Inflammatory macrophage (primary cell): ENCODE measurements at regions not wholly inside any gene's neighbourhood (a gene's known extent, or its start where the extent isn't known, plus 50 kb on each side); places are given as distances from the start of the nearest gene placed in this dataset.
"Not testable (repeated sequence)": the region's sequence is repeated elsewhere in the genome, so short reads cannot be mapped to it uniquely, and the experiment has no call there.

Experiments
- DNase-seq, 2 donors: peaks; one replicate each; pipeline ENCODE4 v3.0.0-alpha.2; 2020 to 2022

DNA sequence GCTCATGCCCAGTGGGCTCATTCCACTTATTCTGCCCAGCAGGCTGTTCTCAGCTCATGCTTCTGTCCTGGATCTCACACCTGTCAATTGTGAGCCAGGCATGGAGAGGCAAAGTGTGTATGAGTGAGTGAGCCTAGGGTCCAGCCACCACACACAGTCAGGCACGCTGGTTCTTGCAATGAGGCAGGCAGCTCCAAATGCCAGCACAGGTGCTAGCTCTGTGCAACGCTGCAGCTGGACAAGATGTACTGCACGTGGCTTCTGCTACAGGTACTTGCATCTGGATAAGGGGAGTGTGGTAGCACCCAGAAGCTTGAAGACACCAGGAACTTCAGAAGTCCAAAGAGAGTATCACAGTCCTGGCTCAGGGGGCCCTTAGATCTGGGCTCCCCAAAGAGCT is 1249.4 kb upstream of the IGFBP7 start:
- DNase-seq = no peak

DNA sequence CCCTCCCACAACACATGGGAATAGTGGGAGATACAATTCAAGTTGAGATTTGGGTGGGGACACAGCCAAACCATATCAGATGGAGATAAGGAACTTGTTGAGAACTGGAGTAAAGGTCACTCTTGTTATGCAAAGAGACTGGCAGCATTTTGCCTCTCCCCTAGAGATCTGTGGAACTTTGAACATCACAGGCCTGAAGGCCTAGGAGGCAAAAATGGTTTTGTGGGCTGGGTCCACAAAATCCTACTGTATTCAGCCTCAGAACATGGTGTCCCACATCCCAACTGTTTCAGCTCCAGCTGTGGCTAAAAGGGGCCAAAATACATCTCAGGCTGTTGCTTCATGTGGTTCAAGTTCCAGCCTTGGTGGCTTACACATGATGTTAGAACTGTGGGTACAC is 1247.8 kb upstream of the IGFBP7 start:
- DNase-seq = no peak

DNA sequence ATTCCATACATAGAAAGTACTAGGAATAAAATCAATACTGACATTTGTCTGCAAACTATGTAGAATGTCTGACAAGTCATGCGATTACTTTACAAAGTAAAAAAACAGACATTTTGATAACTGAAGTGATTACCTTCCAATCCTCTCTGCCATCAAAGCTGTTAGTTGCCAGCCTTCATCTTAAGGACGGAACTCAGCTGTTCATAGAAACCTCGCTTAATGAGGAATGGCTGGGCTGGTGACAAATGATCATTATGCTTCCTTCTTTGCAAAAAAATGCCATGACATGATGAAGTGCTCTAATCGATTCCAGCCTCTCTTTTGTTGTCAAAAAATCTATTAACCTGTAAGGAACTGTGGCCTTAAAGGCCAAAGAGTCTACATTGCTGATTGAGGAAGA is 1214.9 kb upstream of the IGFBP7 start:
- no peak for DNase-seq

DNA sequence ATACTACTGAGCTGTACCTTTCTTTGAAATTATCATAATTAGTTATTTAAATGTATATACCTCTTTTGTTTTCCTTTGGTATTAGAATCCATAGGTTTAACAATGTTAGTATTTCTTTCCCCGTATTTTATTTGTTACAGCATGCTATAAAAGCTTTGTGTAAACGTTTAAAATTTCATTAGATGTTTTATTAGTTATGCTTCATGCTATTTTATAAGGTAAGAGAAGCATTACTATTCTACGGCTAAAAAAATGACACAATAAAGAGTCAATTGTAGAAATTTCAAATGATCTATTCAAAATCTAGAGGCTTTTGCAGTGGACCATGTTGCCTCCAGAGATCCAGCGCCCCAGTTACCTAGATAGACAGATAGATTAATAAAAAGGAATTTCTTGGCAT is 1203.3 kb upstream of the IGFBP7 start:
- DNase-seq = no peak

DNA sequence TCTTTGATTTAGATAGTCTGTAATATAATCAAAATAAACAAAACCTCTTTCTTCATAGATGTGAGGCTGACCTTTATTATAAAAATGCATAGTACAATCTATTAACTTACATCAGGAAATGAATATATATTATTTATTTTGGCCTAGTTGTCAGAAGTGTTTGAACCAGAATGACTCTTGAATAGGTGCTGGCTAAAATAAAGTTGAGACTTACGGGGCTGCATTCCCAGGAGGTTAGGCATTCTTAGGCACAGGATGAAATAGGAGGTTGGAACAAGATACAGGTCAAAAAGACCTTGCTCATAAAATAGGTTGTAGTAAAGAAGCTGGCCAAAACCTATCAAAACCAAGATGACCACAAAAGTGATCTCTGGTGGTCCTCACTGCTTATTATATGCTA is 1193.3 kb upstream of the IGFBP7 start:
- no peak for DNase-seq

DNA sequence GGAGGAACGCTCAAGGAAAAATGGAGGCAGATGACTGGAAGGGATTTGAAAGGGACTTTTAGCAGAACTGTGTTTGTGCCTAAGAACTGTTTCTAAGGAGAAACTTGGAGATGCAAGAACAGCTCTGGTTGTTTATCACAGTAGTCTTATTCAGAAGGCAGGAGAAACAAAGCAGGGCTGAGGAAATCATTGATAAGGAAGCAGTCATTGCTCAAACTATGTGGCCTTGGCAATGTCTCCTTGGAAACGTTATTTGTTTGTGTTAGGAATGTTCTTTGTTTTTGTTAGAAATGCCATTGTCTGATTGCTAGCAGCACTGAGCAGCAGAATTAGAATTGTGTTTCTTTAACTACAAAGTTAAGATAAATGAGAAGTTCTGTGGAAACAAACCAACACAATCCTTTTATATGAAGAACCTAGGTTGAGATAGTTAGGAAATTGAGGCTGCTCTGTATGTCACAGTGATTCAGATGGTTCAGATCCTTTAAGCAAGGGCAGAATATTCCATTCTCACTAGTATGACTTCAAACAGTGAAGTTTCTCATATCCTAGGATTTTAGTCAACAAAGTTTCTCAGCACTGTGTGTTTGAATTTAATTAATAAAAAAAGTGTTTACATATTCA is 1191.3 kb upstream of the IGFBP7 start:
- no peak for DNase-seq

DNA sequence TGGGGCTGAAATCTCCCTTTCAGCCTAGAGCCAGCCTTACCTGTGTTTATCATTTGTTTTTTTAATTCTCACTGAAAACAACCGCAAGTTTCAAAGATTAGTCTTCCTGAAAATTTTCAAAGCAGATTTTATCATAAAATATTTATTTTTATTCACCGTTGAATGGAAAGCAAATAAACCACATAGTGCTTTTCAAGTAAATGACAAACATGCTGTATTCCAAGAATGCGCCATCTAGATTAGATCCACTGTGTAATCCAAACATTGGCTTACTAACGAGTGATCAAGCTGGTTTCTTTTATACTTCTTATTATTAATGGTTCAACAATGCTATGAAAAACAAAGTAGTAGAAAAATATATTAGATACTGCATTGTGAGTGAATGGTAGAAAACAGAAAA is 1176.2 kb upstream of the IGFBP7 start:
- no peak for DNase-seq

DNA sequence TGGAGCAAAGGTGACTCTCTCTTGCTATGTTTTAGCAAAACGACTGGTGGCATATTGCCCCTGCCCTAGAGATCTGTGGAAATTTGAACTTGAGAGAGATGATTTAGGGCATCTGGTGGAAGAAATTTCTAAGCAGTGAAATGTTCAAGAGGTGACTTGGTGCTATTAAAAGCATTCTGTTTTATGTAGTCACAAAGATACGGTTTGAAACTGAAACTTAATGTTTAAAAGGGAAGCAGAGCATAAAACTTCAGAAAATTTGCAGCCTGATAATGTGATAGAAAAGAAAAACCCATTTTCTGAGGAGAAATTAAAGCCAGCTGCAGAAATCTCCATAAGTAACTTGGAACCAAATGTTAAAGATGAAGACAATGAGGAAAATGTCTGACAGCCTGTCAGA is 1170.7 kb upstream of the IGFBP7 start:
- DNase-seq = not testable (repeated sequence)

DNA sequence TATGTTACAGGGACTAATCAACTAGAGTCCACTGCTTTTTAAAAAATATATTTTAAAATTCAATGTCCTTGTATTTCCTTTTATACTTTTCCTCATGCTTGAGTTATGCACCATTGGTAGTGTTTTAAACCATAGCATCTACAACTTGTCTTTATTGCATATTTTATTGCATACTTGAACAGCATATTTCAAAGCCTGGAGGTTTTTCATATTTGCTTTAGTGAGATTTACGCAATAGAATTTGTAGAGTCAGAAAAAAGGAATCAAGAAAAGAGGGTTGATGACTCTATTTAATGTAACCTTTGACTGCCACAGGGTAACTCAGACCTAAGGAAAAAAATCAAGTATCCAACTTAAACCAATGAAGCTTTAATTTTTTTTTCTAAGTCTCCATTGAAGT is 1165.7 kb upstream of the IGFBP7 start:
- DNase-seq = no peak

DNA sequence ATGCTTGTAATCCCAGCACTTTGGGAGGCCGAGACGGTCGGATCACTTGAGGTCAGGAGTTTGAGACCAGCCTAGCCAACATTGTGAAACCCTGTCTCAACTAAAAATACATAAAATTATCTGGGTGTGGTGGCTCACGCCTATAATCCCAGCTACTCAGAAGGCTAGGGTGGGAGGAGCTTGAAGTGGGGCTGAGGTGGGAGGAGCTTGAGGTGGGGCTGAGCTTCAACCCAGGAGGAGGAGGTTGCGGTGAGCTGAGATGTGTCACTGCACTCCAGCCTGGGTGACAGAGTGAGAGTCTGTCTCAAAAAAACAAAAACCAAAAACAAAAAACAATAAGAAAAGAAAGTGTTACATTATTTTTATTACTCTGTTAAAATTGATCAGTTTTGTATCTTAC is 1164.4 kb upstream of the IGFBP7 start:
- DNase-seq = no peak

DNA sequence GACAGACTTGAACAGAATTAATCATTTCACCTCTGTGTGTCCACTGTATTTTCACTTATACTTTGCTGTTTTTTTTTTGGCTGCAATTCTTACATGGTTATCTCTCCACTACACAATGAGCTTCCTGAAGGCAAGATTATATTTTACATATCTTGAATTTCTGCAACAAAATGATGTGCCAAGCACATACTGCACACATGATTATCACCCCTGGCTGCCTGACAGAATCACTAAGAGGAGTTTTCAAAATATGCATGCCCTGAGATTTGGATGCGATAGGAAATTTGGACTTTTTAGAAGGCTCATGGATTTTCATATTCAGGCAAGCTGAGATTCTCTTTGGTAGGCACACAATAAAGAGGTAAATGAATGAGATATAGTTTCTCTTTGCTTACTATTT is 1162.1 kb upstream of the IGFBP7 start:
- no peak for DNase-seq

DNA sequence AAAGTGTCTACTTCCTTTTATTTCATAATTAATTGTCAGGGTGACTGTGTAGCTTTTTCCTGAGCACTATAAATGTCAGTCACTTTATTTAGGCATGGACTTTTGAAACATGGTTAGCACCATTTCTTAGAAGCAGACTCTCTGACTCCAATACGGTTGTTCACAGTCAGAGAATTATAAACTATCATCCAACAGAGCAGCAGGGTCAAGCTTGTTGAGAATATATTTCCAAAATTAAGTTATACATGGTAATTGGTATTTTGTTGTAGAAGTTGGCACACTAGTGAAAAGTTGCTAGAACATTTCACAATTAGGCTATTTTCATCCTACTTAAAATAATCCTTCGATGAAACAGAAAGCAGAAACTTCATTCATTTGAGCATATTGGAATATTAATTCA is 1155.5 kb upstream of the IGFBP7 start:
- DNase-seq = no peak

DNA sequence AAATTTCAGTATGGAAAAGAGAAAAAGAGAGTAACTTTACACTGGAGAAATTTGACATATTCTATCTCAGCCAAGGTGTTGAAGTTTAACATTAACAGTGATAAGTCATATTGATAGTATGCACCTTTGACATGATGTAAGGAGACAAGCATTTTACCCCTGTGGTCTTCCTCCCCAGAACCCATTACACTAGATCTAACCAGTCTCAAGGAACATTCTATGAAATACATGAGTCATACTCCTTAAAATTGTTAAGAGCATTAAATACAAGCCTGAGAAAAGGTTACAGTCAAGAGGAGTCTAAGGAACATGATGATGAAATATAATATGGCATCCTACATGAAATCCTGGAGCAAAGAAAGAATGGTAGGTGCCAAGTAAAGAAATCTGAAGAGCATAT is 1151.3 kb upstream of the IGFBP7 start:
- no peak for DNase-seq

DNA sequence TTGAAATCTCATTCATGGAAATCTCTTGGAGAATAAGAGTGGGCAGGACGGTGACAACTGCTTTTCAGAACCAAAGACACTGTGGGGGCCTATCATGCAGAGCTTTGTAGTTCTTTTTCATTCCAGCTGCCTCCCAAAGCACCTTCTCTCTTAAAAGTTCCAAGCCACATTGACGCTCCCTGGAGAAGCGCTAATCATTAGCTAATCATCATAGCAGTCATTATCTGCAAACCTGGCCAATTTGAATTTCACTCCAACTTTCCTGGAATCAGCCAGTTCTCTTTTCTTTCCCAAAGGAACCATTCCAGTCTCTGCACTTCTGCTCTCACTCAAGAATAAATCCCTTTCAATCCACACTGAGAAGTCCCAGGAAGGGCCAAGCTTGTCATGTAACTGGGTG is 1144.1 kb upstream of the IGFBP7 start:
- no peak for DNase-seq

DNA sequence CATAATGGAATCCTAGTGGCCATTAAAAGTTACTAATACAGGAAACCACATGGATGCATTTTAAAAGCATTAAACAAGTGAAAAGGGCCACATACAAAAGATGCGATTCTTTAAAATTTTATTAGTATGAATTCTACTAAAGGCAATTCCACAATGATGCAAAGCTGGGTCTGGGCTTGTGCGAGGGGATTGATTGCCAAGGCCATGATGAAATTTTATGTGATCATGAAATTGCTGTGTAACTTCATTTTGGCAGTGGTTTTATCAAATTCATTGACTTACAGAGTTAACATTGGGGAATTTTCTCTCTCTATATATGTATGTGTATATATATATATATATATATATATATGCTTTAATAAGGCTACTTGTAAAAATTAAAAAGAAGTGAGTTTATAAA is 1142.5 kb upstream of the IGFBP7 start:
- no peak for DNase-seq

DNA sequence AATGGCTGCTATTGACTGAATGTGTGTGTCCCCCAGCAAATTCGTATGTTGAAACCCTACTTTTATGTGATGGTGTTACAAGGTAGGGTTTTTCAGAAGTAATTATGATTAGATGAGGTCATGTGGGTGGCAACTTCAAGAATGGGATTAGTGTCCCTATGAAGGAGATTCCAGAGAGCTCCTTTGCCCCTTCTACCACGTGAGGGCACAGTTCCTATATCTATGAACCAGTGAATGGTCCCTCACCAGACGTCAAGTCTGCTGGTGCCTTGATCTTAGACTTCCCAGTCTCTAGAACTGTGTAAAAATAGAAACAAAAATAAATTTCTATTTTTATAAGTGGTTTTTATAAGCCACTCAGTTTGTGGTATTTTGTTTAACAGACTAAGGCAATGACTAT is 1137.6 kb upstream of the IGFBP7 start:
- no peak for DNase-seq

DNA sequence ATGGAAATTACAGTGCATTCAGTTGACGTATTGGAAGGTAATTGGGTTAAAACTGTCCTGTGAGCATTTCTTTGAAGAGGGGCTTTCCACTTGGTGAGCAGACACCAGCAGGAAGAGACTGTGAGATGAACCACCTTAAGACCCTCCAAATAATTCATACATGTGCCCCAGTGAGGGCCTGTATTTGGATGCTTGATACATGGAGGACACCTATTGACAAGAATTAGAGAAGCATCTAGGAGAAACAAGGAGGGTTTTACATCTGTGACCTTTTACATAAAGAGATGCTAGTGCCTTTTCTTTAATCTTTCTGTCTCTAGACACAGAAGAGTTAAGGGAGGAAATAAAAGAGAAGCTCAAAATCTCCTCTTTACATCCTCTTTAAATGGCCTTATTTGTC is 1115.3 kb upstream of the IGFBP7 start:
- DNase-seq = no peak

DNA sequence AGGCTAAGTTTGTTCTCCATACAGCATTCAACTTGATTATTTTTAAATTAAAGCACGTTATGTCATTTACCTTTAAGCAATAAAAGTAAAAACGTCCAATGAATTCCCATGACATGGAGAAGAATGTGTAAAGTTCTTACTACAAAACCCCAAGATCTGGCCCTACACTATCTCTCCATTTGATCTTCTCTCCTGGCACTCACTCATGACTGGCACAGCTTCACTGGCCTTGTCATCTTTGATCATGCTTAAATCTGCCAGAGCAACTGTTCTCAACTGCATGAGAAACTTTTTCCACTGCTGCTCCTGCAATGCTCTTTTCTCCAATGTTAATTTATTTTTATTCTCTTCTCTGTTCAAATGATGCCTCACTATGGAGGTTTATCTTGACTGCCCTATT is 1109.0 kb upstream of the IGFBP7 start:
- no peak for DNase-seq

DNA sequence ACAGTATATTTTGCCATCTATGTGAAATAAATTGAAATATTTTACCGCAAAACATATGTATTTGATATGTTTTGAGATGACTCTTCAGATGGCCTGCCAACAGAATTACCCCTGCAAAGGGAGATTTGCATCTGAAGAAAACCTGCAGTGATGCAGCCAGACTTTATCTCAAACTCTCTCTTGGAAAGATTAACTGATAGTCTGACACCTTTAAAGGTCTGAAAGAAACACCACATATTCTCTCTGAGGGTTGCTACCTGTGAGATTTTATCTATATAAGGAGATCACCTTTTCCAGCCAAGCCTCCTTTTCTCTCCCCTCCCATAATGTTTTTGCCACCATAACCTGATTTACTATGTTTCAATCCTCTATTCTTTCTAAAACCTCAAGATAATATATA is 1106.3 kb upstream of the IGFBP7 start:
- no peak for DNase-seq

DNA sequence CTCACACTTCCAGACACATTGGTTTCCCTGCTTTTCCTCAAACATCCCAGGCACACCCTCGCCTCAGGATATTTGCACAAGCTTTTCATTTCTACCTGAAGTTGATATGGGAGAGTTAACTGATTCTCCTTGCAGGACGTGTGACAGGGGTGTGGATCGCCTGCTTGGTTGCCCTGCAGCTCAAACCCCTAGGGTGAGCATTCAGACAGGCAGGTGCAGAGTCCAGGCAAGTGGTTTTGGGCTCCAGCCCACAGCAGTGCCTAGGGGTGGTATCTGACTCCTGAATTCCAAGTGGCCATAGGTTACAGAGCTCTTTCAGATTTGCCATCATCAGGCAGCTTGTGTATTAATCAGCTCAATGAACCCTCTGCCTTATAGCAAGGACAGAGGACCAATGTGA is 1104.2 kb upstream of the IGFBP7 start:
- no peak for DNase-seq

DNA sequence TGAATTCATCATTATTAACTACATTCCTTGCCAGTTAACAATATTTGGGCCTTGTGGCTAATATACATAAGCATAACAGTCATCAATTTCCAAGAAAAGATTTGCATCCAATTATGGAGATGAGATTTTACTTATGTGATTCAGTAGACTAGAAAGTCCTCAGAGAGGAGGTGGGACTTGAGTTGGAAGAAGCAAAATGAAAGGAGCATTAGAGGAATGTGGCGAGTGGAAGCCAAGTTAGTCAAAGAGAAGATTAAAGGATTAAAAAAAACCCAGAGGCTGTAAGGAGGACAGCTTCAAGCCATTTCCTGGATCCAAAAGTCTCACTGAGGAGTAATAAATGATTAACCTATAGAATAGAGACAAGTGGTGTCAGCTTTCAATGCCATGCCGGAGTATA is 1099.4 kb upstream of the IGFBP7 start:
- DNase-seq = no peak

DNA sequence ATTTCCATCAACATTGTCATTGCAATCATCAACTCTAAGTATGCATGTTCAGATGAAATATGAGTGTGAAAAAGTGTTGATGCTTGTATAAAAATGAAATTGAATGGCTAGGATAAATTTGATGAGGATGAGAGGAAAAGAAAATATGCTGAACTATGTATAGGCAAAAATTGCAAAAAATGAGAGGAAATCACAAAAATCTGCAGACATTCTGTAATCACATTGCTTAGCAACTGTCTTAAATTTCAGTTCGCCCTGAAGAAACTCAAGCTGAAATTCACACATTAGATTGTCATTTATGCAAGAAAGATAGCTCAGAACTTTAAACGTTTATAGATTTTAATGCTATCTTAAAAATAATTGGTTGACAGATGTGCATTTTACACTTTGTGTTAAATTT is 1098.8 kb upstream of the IGFBP7 start:
- DNase-seq = no peak

DNA sequence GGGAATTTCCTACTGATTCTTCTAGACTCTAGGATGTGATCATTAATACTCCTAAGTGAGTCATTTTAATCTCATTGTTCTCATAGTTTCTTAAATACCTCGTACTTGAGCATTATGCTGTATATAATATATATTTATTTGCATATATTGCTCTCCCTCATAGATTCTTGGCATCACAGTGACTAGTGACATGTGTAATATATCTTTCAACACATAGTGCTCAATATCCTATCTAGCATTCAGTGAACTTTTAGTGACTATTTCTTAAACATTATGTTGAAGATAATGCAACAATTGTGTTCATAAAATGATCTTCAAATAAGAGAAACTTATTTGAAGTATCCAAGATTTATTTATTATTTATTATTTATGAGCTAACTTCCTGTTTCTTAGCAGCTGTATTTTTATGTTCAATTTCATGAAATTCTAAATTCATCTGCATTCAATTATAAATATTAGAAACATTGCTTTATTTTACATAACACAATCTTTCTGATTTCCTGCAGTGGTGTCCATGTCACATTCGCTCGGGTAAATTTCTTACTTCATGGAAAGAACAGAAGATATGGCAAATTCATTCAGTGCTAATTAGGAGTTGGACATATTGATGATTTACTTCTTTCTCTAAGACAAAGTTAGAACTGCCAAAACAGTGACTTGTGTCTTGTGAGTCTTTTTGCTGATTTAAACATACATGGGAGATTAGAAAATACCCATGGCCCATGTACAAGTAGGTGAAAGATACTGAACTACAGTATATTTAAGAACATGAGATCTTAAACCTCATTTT is 1095.5 kb upstream of the IGFBP7 start:
- DNase-seq = no peak

DNA sequence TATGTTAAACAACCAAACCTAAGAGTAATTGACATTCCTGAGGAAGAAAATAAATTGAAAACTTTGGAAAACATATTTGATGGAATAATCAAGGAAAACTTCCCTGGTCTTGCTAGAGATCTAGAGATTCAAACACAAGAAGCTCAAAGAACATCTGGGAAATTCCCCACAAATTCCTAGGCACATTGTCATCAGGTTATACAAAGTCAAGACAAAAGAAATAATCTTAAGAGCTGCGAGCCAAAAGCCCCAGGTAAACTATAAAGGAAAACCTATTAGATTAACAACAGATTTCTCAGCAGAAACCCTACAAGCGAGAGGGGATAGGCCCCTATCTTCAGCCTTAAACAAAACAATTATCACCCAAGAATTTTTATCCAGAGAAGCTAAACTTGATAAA is 1082.0 kb upstream of the IGFBP7 start:
- no peak for DNase-seq

DNA sequence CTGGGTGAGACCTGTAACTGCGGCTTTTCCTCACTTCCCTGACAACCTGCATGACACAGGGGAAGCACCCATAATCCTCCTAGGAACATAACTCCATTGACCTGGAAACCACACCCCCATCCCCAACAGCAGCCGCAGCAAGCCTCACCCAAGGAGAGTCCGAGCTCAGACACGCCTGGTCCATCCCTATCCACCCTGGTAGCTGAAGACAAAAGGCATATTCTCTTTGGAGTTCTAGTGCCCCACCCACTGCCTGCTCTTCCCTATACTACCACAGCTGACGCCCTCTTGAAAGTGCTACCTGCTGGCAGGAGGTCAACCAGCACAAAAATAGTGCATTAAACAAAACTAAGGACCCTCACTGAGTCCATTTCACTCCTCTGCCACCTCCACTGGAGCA is 1080.9 kb upstream of the IGFBP7 start:
- DNase-seq = no peak
